NCI-H526 treated with DMSO at 0.1 percent for 48 hours (cell line): ENCODE measurements at regions not wholly inside any gene's neighbourhood (a gene's known extent, or its start where the extent isn't known, plus 50 kb on each side); places are given as distances from the start of the nearest gene placed in this dataset.
"Not testable (repeated sequence)": the region's sequence is repeated elsewhere in the genome, so short reads cannot be mapped to it uniquely, and the experiment has no call there.

Experiments
- DNase-seq: peaks from one replicate; lab custom pipeline; 2025; lab: John Stamatoyannopoulos, UW

- no peak for DNase-seq
Measured at GRCh38 chr5:125413496-125414274, 667.2 kb upstream of the ZNF608 start.

- no peak for DNase-seq
Measured at GRCh38 chr5:125415126-125415525, 668.7 kb upstream of the ZNF608 start.

GRCh38 chr5:125416055-125416454 is 669.6 kb upstream of the ZNF608 start:
- DNase-seq, result no peak

- DNase-seq, result no peak
Measured at GRCh38 chr5:125421006-125421405, 674.6 kb upstream of the ZNF608 start.

- DNase-seq, result no peak
Measured at GRCh38 chr5:125422342-125422741, 675.9 kb upstream of the ZNF608 start.

GRCh38 chr5:125424402-125425141 is 678.1 kb upstream of the ZNF608 start:
- DNase-seq, result no peak

GRCh38 chr5:125429498-125429897 is 683.1 kb upstream of the ZNF608 start:
- no peak for DNase-seq

GRCh38 chr5:125433457-125433856 is 687.0 kb upstream of the ZNF608 start:
- no peak for DNase-seq

GRCh38 chr5:125439243-125439642 is 692.8 kb upstream of the ZNF608 start:
- no peak for DNase-seq

GRCh38 chr5:125440905-125441304 is 694.5 kb upstream of the ZNF608 start:
- DNase-seq, result no peak

- no peak for DNase-seq
Measured at GRCh38 chr5:125446986-125447385, 700.5 kb upstream of the ZNF608 start.

- DNase-seq, result no peak
Measured at GRCh38 chr5:125450771-125451170, 704.3 kb upstream of the ZNF608 start.

GRCh38 chr5:125451622-125452021 is 705.2 kb upstream of the ZNF608 start:
- DNase-seq, result no peak

- no peak for DNase-seq
Measured at GRCh38 chr5:125452991-125453390, 706.6 kb upstream of the ZNF608 start.

GRCh38 chr5:125455041-125455440 is 708.6 kb upstream of the ZNF608 start:
- DNase-seq, result no peak

- not testable (repeated sequence) for DNase-seq
Measured at GRCh38 chr5:125456005-125456404, 709.6 kb upstream of the ZNF608 start.

- DNase-seq, result no peak
Measured at GRCh38 chr5:125457617-125458016, 711.2 kb upstream of the ZNF608 start.

- DNase-seq, result not testable (repeated sequence)
Measured at GRCh38 chr5:125458949-125459348, 712.5 kb upstream of the ZNF608 start.

GRCh38 chr5:125461641-125462072 is 715.2 kb upstream of the ZNF608 start:
- no peak for DNase-seq

GRCh38 chr5:125463466-125464092 is 717.1 kb upstream of the ZNF608 start:
- DNase-seq, result no peak

GRCh38 chr5:125464847-125465432 is 718.5 kb upstream of the ZNF608 start:
- no peak for DNase-seq

- no peak for DNase-seq
Measured at GRCh38 chr5:125465703-125466102, 719.3 kb upstream of the ZNF608 start.

GRCh38 chr5:125467222-125467621 is 720.8 kb upstream of the ZNF608 start:
- no peak for DNase-seq
